GM18526 (cell line): ENCODE measurements at regions not wholly inside any gene's neighbourhood (a gene's known extent, or its start where the extent isn't known, plus 50 kb on each side); places are given as distances from the start of the nearest gene placed in this dataset.

ENCODE experiments used
- POLR2A ChIP-seq: IDR thresholded peaks from 3 replicates; pipeline ENCODE4 v1.6.1; 2011; ENCODE audit not compliant: insufficient read length; ENCODE audit errors: extremely low read depth

- TF ChIP-seq POLR2A: no peak
Measured at GRCh38 chr22:49547751-49548239, 279.9 kb downstream of the BRD1 start.

- TF ChIP-seq POLR2A: no peak
Measured at GRCh38 chr22:49546811-49547585, 280.7 kb downstream of the BRD1 start.

GRCh38 chr22:49545606-49546005, 282.1 kb downstream of the BRD1 start:
- no peak for TF ChIP-seq POLR2A

- TF ChIP-seq POLR2A: no peak
Measured at GRCh38 chr22:49544286-49544685, 283.4 kb downstream of the BRD1 start.

GRCh38 chr22:49543876-49544275, 283.8 kb downstream of the BRD1 start:
- no peak for TF ChIP-seq POLR2A

GRCh38 chr22:49541693-49542230, 285.9 kb downstream of the BRD1 start:
- TF ChIP-seq POLR2A: no peak

GRCh38 chr22:49540913-49541692, 286.6 kb downstream of the BRD1 start:
- TF ChIP-seq POLR2A: no peak

GRCh38 chr22:49540084-49540912, 287.4 kb downstream of the BRD1 start:
- TF ChIP-seq POLR2A: no peak

GRCh38 chr22:49538006-49538405, 289.7 kb downstream of the BRD1 start:
- TF ChIP-seq POLR2A: no peak

- no peak for TF ChIP-seq POLR2A
Measured at GRCh38 chr22:49536571-49537131, 291.0 kb downstream of the BRD1 start.

- no peak for TF ChIP-seq POLR2A
Measured at GRCh38 chr22:49535527-49536125, 292.0 kb downstream of the BRD1 start.

- TF ChIP-seq POLR2A: no peak
Measured at GRCh38 chr22:49535126-49535525, 292.5 kb downstream of the BRD1 start.

- no peak for TF ChIP-seq POLR2A
Measured at GRCh38 chr22:49534386-49534785, 293.3 kb downstream of the BRD1 start.

- no peak for TF ChIP-seq POLR2A
Measured at GRCh38 chr22:49533886-49534285, 293.8 kb downstream of the BRD1 start.
